DND-41 (cell line): ENCODE measurements at regions not wholly inside any gene's neighbourhood (a gene's known extent, or its start where the extent isn't known, plus 50 kb on each side); places are given as distances from the start of the nearest gene placed in this dataset.
"Not testable (repeated sequence)": the region's sequence is repeated elsewhere in the genome, so short reads cannot be mapped to it uniquely, and the experiment has no call there.

ENCODE experiments used
- ATAC-seq: fragments of 200-7000 bp; cut with Tn5 transposase; 3 replicates; pipeline ENCODE4 v1.9.1; 2021; ENCODE audit warnings: low read depth; ENCODE audit not compliant: insufficient read depth
- DNase-seq: peaks from one replicate; pipeline ENCODE4 v3.0.0-alpha.2; 2020
- H2AFZ ChIP-seq: 2 replicates; pipeline ENCODE4 v1.6.0; 2012; ENCODE audit warnings: low read depth, low read length
- H3K27ac ChIP-seq: 2 replicates; pipeline ENCODE4 v1.5.1; 2012; ENCODE audit warnings: low read length, inconsistent platforms
- H3K27me3 ChIP-seq: fragments of 200-600 bp; sonication (generic); 2 replicates; pipeline ENCODE4 v1.6.0; 2012; ENCODE audit warnings: low read length, mild to moderate bottlenecking, inconsistent platforms; ENCODE audit not compliant: insufficient read depth, poor library complexity
- H3K36me3 ChIP-seq: 2 replicates; pipeline ENCODE4 v1.5.1; 2012; ENCODE audit warnings: low read length, inconsistent platforms; ENCODE audit not compliant: insufficient read depth
- H3K4me1 ChIP-seq: 2 replicates; pipeline ENCODE4 v1.5.1; 2012; ENCODE audit warnings: mild to moderate bottlenecking, low read length; ENCODE audit not compliant: insufficient read depth
- H3K4me2 ChIP-seq: 2 replicates; pipeline ENCODE4 v1.6.0; 2012; ENCODE audit warnings: mild to moderate bottlenecking, moderate library complexity, low read length, inconsistent platforms; ENCODE audit not compliant: insufficient read depth
- H3K4me3 ChIP-seq, 2 experiments: fragments of 200-600 bp in 1 of 2; shearing (Covaris generic) in 1 of 2; 2 replicates each; pipeline ENCODE4 v1.5.1; 2012 to 2016; ENCODE audit warnings: inconsistent platforms in 2 of 2, low read length in 2 of 2, mild to moderate bottlenecking in 2 of 2, low read depth in 1 of 2, moderate library complexity in 1 of 2
- H3K79me2 ChIP-seq: 2 replicates; pipeline ENCODE4 v1.6.0; 2012; ENCODE audit warnings: low read length, inconsistent platforms; ENCODE audit not compliant: insufficient read depth
- H3K9ac ChIP-seq: 2 replicates; pipeline ENCODE4 v1.6.0; 2012; ENCODE audit warnings: low read depth, mild to moderate bottlenecking, inconsistent platforms, low read length, moderate library complexity
- H3K9me3 ChIP-seq: 2 replicates; pipeline ENCODE4 v1.5.1; 2012; ENCODE audit warnings: low read length, moderate library complexity, mild to moderate bottlenecking, inconsistent platforms; ENCODE audit not compliant: insufficient read depth, severe bottlenecking
- H4K20me1 ChIP-seq: 2 replicates; pipeline ENCODE4 v1.6.0; 2012; ENCODE audit warnings: low read length; ENCODE audit not compliant: insufficient read depth
- EZH2 ChIP-seq: IDR thresholded peaks from 3 replicates; pipeline ENCODE4 v1.6.1; 2012; ENCODE audit warnings: borderline replicate concordance, low read depth, mild to moderate bottlenecking, moderate library complexity, low read length, inconsistent platforms; ENCODE audit not compliant: severe bottlenecking
- TF ChIP-seq, protein P1 (sequence below): IDR thresholded peaks from 2 replicates; pipeline ENCODE4 v1.5.1; 2012; ENCODE audit warnings: borderline replicate concordance, low read length, moderate library complexity, mild to moderate bottlenecking; ENCODE audit not compliant: poor library complexity, severe bottlenecking; ENCODE audit errors: extremely low read depth

DNA sequence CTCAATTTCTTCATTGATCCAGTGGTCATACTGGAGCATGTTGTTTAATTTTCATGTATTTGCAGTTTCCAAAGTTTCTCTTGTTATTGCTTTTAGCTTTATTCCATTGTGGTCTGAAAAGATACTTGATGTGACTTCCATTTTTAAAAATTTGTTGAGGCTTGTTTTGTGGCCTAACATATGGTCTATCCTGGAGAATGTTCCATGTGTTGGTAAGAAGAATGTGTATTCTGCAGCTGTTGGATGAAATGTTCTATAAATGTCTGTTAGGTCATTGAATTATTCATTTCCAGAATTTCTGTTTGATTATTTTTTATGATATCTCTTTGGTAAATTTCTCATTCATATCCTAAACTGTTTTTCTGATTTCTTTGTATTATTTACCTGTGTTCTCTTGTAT is 139.8 kb upstream of the THUMPD2 start:
- H3K27ac ChIP-seq, result peak overlapping the region; percentile 98
- H3K4me2 ChIP-seq, result peak overlapping the region; percentile 69

DNA sequence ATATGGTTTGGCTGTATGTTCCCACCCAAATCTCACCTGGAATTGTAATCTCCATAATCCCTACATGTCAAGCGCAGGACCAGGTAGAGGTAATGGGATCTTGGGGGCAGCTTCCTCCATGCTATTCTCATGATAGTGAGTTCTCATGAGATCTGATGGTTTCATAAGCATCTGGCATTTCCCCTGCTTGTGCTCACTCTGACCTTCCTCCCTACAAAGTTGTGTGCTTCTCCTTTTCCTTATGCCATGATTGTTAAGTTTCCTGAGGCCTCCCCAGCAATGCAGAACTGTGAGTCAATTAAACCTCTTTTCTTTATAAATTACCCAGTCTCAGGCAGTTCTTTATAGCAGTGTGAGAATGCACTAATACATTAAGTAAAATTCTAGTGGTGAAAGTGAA is 138.3 kb upstream of the THUMPD2 start:
- H3K9me3 ChIP-seq, H3K27me3 ChIP-seq, H3K36me3 ChIP-seq, DNase-seq, ATAC-seq, H4K20me1 ChIP-seq, H3K4me3 ChIP-seq: not testable (repeated sequence)
- Histone ChIP-seq H3K4me1 (peaks cover 80% of the 10 kb centered on the region), H3K27ac (peak overlapping the region; percentile 98), H3K4me2 (peak overlapping the region; percentile 69; the same call in 1 of the 2 replicates), H2AFZ (peak overlapping the region; percentile 44; the same call in 1 of the 2 replicates), H3K79me2 (peaks cover 13% of the 10 kb centered on the region), H3K9ac (peak overlapping the region; percentile 17)

More for the DNA sequence above, 139.8 kb upstream of the THUMPD2 start:
- no peak for TF ChIP-seq EZH2
- TF ChIP-seq, protein P1, sequence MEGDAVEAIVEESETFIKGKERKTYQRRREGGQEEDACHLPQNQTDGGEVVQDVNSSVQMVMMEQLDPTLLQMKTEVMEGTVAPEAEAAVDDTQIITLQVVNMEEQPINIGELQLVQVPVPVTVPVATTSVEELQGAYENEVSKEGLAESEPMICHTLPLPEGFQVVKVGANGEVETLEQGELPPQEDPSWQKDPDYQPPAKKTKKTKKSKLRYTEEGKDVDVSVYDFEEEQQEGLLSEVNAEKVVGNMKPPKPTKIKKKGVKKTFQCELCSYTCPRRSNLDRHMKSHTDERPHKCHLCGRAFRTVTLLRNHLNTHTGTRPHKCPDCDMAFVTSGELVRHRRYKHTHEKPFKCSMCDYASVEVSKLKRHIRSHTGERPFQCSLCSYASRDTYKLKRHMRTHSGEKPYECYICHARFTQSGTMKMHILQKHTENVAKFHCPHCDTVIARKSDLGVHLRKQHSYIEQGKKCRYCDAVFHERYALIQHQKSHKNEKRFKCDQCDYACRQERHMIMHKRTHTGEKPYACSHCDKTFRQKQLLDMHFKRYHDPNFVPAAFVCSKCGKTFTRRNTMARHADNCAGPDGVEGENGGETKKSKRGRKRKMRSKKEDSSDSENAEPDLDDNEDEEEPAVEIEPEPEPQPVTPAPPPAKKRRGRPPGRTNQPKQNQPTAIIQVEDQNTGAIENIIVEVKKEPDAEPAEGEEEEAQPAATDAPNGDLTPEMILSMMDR, result no peak
- Histone ChIP-seq H3K9ac (peak overlapping the region; percentile 67), H3K79me2 (peaks cover 24% of the 10 kb centered on the region), H2AFZ (no peak overlapping the region), H3K36me3 (no peaks in the 10 kb centered on the region), H3K4me3 (no peak overlapping the region), H3K27me3 (no peaks in the 10 kb centered on the region), H4K20me1 (no peaks in the 10 kb centered on the region), H3K9me3 (no peaks in the 10 kb centered on the region), H3K4me1 (peaks cover 92% of the 10 kb centered on the region)
- DNase-seq (no peak), ATAC-seq (no peak)

DNA sequence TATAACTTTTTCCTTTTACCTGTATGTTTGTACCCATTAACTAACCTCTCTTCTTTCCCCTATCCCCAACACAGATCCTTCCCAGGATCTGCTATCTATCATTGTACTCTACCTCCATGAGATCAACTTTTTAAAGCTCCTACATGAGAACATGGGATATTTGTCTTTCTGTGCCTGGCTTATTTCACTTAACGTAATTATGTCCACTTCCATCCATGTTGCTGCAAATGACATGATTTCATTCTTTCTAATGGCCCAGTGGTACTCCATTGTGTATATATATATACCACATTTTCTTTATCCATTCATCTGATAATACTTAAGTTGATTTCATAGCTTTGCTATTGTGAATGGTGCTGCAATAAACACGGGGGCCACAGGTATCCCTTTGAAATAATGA is 135.9 kb upstream of the THUMPD2 start:
- Histone ChIP-seq H3K4me3 (no peak overlapping the region), H3K9ac (no peak overlapping the region), H4K20me1 (no peaks in the 10 kb centered on the region), H3K4me1 (peaks cover 55% of the 10 kb centered on the region), H3K79me2 (no peaks in the 10 kb centered on the region), H3K9me3 (no peaks in the 10 kb centered on the region), H3K27me3 (no peaks in the 10 kb centered on the region), H3K4me2 (no peak overlapping the region), H2AFZ (no peak overlapping the region), H3K27ac (peak overlapping the region; percentile 78; the same call in 1 of the 2 replicates), H3K36me3 (no peaks in the 10 kb centered on the region)
- ATAC-seq, result no peak
- TF ChIP-seq, protein P1, result no peak
- no peak for DNase-seq

DNA sequence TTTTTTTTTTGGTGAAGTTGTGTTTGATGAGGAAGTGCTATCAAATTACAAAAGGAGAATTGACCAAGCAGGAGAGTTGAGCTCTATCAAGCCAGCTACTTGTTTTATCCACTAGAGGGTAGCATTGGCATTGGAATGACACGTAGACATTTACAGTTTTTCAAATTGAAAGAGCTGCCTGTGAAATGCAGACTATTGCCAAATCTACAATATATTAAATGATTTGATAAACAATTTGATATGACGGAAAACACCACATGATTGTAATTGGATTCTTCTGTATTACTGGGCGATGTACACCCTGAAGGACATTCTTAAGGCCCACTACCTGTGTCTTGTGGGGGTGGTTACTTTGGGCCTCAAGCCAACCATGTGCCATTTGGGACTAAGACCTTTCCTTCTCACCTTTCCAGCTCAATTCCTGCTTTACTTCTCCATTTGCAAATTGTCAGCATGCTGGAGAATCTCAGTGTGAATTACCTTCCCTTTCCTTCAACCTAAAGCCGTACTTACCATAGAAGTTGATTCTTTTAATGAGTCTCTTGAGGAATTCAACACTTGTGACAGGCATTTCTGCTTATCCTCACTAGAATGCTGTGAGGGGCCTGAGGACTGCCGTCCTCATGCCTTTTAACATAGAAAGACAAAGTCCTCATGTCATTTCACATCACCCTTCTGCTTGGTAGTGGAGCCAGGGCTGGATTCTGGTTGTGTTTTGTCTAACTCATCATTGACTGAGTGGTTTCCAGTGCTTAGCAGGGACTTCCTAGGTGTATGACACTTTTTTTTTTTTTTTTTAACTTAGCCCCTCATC is 134.8 kb upstream of the THUMPD2 start:
- H2AFZ ChIP-seq, result peak overlapping the region; percentile 41
- TF ChIP-seq, protein P1, result peak; percentile 91
- TF ChIP-seq EZH2, result no peak
- H3K36me3 ChIP-seq, result no peaks in the 10 kb centered on the region
- no peak overlapping the region for H3K4me3 ChIP-seq
- H3K4me2 ChIP-seq, result no peak overlapping the region
- no peaks in the 10 kb centered on the region for H3K9me3 ChIP-seq
- H3K79me2 ChIP-seq, result no peaks in the 10 kb centered on the region
- no peaks in the 10 kb centered on the region for H3K27me3 ChIP-seq
- DNase-seq (peak; percentile 48), ATAC-seq (peak; percentile 74)
- H4K20me1 ChIP-seq, result no peaks in the 10 kb centered on the region
- peaks cover 44% of the 10 kb centered on the region for H3K4me1 ChIP-seq
- H3K9ac ChIP-seq, result peak overlapping the region; percentile 11; the same call in 1 of the 2 replicates
- peak overlapping the region; percentile 78 for H3K27ac ChIP-seq
